Upper lobe of left lung (tissue), 6 donors: ENCODE measurements at regions not wholly inside any gene's neighbourhood (a gene's known extent, or its start where the extent isn't known, plus 50 kb on each side); places are given as distances from the start of the nearest gene placed in this dataset.
A peak's percentile ranks its signal among the peaks of the same experiment; 100 is the strongest.

ENCODE experiments used
- ATAC-seq, 2 donors: fragments of 200-7000 bp; cut with Tn5 transposase; one replicate each; pipeline ENCODE4 v1.9.1; 2022; ENCODE audit warnings: mild to moderate bottlenecking in 2 of 2, moderate library complexity in 2 of 2; ENCODE audit not compliant: low FRiP score in 2 of 2
- DNase-seq, 2 donors: peaks; one replicate each; pipeline ENCODE4 v3.0.0-alpha.2; 2019 to 2020
- H3K27ac ChIP-seq, 4 donors: fragments of 200-600 bp; sonication (generic); one replicate each; pipeline ENCODE4 v1.5.1; 2016 to 2019
- H3K27me3 ChIP-seq, 4 donors: fragments of 200-600 bp; sonication (generic); one replicate each; pipeline ENCODE4 v1.5.1; 2017 to 2019
- H3K36me3 ChIP-seq, 4 donors: fragments of 200-600 bp; sonication (generic); one replicate each; pipeline ENCODE4 v1.5.1; 2016 to 2019
- H3K4me1 ChIP-seq, 4 donors: fragments of 200-600 bp; sonication (generic); one replicate each; pipeline ENCODE4 v1.5.1; 2018 to 2019
- H3K4me3 ChIP-seq, 4 donors: fragments of 200-600 bp; sonication (generic); one replicate each; pipeline ENCODE4 v1.5.1; 2017 to 2019; ENCODE audit warnings: mild to moderate bottlenecking in 2 of 4, moderate library complexity in 1 of 4
- H3K9me3 ChIP-seq, 4 donors: fragments of 200-600 bp; sonication (generic); one replicate each; pipeline ENCODE4 v1.5.1; 2018 to 2019
- EP300 ChIP-seq, 4 donors: sonication (generic); formaldehyde crosslinking; IDR thresholded peaks; one replicate each; pipeline ENCODE4 v1.5.1; 2017; ENCODE audit warnings: antibody characterized with exemption in 4 of 4, control low read depth in 2 of 4
- POLR2A ChIP-seq, 4 donors: fragments of 450-650 bp; IDR thresholded peaks; one replicate each; pipeline ENCODE4 v1.5.1; 2016 to 2017; ENCODE audit warnings: antibody characterized with exemption in 4 of 4, mild to moderate bottlenecking in 2 of 4
- POLR2AphosphoS5 ChIP-seq, 2 donors: sonication (generic); formaldehyde crosslinking; IDR thresholded peaks; one replicate each; pipeline ENCODE4 v1.5.1; 2017; ENCODE audit warnings: antibody characterized with exemption in 2 of 2
- WGBS, 2 donors: methylation state at CpG; one replicate each; pipeline ENCODE4 v1.1.5; 2017 to 2018; 5-methylcytosine and 5-hydroxymethylcytosine counted together
- TF ChIP-seq, protein P1 (sequence below), 6 experiments: fragments of 450-650 bp in 4 of 6; fragments of 200-600 bp in 2 of 6; sonication (generic) in 2 of 6; IDR thresholded peaks; one replicate each; pipeline ENCODE4 v1.5.1; 2016 to 2019; ENCODE audit warnings: antibody characterized with exemption in 6 of 6
- donor health status: DM: no; HTN: no; CAD: no; lungs with moderate emphysema.
- donor health status: DM: no; HTN: yes; CAD: no; lungs with severe emphysema.

DNA sequence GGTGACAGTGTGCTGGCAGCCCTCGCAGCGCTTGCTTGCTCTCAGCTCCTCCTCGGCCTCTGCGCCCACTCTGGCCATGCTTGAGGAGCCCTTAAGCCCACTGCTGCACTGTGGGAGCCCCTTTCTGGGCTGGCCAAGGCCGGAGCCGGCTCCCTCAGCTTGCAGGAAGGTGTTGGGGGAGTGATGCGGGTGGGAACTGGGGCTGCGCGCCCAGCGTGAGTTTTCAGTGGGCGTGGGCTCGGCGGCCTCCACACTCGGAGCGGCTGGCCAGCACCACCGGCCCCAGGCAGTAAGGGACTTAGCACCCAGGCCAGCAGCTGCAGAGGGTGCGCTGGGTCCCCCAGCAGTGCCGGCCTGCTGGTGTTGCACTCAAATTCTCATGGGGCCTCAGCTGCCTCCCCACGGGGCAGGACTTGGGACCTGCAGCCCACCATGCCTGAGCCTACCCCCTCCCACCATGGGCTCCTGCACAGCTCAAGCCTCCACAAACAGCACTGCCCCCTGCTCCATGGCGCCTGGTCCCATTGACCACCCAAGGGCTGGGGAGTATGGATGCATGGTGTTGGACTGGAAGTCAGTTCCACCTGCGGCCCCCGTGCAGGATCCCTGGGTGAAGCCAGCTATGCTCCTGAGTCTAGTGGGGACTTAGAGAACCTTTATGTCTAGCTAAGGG is 223.1 kb upstream of the PTPRD start:
- ATAC-seq, result no peak
- no peaks in the 10 kb centered on the region for H3K4me1 ChIP-seq
- WGBS, 2 donors, result 91 to 95% methylated on average over 18 to 22 of the region's 22 CpGs
- H3K36me3 ChIP-seq, result no peaks in the 10 kb centered on the region
- no peaks in the 10 kb centered on the region for H3K27me3 ChIP-seq
- TF ChIP-seq, protein P1, sequence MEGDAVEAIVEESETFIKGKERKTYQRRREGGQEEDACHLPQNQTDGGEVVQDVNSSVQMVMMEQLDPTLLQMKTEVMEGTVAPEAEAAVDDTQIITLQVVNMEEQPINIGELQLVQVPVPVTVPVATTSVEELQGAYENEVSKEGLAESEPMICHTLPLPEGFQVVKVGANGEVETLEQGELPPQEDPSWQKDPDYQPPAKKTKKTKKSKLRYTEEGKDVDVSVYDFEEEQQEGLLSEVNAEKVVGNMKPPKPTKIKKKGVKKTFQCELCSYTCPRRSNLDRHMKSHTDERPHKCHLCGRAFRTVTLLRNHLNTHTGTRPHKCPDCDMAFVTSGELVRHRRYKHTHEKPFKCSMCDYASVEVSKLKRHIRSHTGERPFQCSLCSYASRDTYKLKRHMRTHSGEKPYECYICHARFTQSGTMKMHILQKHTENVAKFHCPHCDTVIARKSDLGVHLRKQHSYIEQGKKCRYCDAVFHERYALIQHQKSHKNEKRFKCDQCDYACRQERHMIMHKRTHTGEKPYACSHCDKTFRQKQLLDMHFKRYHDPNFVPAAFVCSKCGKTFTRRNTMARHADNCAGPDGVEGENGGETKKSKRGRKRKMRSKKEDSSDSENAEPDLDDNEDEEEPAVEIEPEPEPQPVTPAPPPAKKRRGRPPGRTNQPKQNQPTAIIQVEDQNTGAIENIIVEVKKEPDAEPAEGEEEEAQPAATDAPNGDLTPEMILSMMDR (IDR thresholded peaks at IDR 0.05), result no peak
- TF ChIP-seq POLR2A (IDR thresholded peaks at IDR 0.05), result no peak
- no peak for TF ChIP-seq POLR2AphosphoS5 (IDR thresholded peaks at IDR 0.05)
- TF ChIP-seq EP300 (IDR thresholded peaks at IDR 0.05), result no peak
- peak in 1 of 2 donors; percentile 71 for DNase-seq
- H3K9me3 ChIP-seq, result no peaks in the 10 kb centered on the region
- H3K27ac ChIP-seq, result no peak overlapping the region
- H3K4me3 ChIP-seq, result no peak overlapping the region

- 33 to 38% methylated on average over 3 of the region's 3 CpGs for WGBS, 2 donors
- Histone ChIP-seq H3K27me3 (no peaks in the 10 kb centered on the region), H3K27ac (no peak overlapping the region), H3K36me3 (no peaks in the 10 kb centered on the region), H3K4me1 (no peaks in the 10 kb centered on the region), H3K4me3 (no peak overlapping the region), H3K9me3 (peaks cover 0 to 4% (median 0%) of the 10 kb centered on the region in 4 donors)
- ATAC-seq (no peak), DNase-seq (no peak)
- TF ChIP-seq POLR2A (IDR thresholded peaks at IDR 0.05) (no peak), EP300 (IDR thresholded peaks at IDR 0.05) (no peak), POLR2AphosphoS5 (IDR thresholded peaks at IDR 0.05) (no peak)
- TF ChIP-seq, protein P1 (IDR thresholded peaks at IDR 0.05), result no peak
Observed at GRCh38 chr9:10843151-10843550, 230.3 kb upstream of the PTPRD start.

DNA sequence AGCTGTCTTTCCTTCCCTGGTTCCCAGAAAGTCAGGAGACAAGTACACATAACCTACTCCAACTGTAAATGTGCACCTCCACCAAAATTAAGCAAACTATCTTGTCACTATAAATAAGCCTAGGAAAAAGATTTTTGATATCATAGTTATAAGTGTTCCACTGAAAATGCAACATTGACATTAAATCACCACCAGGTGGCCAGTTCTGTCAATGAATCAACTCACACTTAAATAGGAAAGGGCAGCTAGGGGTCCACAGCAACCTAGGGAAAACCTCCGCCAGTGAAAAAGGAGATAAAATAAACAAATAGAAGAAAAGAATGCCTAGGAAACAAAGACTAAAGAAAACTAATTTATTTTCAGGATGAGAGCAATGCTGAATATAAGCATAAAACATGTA is 243.0 kb upstream of the PTPRD start:
- H3K36me3 ChIP-seq, result no peaks in the 10 kb centered on the region
- H3K27me3 ChIP-seq, result no peaks in the 10 kb centered on the region
- TF ChIP-seq POLR2AphosphoS5 (IDR thresholded peaks at IDR 0.05), result no peak
- TF ChIP-seq, protein P1 (IDR thresholded peaks at IDR 0.05), result peak in 2 of 6 experiments; percentile 24 to 32
- H3K9me3 ChIP-seq, result no peaks in the 10 kb centered on the region
- ATAC-seq (no peak), DNase-seq (no peak)
- H3K27ac ChIP-seq, result no peak overlapping the region
- H3K4me3 ChIP-seq, result no peak overlapping the region
- no peaks in the 10 kb centered on the region for H3K4me1 ChIP-seq
- WGBS, 2 donors, result 31 to 50% methylated on average over 1 of the region's 1 CpG

DNA sequence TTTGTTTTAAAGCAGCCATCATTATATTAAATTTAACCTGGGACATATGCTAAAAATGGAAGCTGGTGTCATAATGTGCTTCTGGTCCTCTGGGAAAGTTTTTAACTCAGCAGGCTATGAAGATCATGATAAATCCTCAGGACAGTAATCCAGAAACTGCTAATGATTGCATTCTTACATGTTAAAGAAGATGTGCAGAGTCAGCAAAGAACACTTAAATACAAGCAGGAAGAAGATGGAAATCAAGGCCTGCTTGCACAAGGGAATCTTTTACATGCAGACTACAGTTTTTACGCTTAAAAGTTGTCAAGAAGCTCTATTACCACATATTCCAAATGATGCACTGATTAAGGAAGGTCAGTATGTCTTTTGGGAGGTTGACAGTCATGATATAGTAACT is 246.0 kb upstream of the PTPRD start:
- Histone ChIP-seq H3K36me3 (no peaks in the 10 kb centered on the region), H3K9me3 (no peaks in the 10 kb centered on the region), H3K4me3 (no peak overlapping the region), H3K4me1 (no peaks in the 10 kb centered on the region), H3K27ac (no peak overlapping the region), H3K27me3 (no peaks in the 10 kb centered on the region)
- ATAC-seq (no peak), DNase-seq (no peak)
- 81 to 83% methylated on average over 1 of the region's 1 CpG for WGBS, 2 donors
- TF ChIP-seq EP300 (IDR thresholded peaks at IDR 0.05), result no peak
- no peak for TF ChIP-seq POLR2A (IDR thresholded peaks at IDR 0.05)
- TF ChIP-seq, protein P1 (IDR thresholded peaks at IDR 0.05), result no peak
- TF ChIP-seq POLR2AphosphoS5 (IDR thresholded peaks at IDR 0.05), result no peak

DNA sequence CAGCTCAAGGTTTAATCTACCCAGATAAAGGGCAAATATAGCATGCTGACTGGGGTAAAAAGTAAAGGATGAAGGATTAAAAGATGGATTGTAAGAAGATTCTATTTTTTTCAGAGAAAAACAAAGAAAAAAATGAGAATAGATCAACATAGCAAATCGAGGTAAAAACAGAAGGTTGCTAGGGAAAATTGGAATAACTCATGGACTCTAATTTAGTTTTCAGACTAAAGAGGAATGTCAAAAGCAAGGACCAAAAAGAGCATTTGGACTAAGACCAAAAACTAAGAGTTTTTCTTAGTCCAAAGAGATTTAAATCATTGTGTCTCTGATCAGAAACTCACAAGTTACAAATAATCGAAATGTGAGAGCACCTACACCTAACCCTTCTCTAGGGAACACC is 250.7 kb upstream of the PTPRD start:
- Histone ChIP-seq H3K27me3 (no peaks in the 10 kb centered on the region), H3K4me1 (no peaks in the 10 kb centered on the region), H3K9me3 (no peaks in the 10 kb centered on the region), H3K27ac (no peak overlapping the region), H3K4me3 (no peak overlapping the region), H3K36me3 (no peaks in the 10 kb centered on the region)
- TF ChIP-seq EP300 (IDR thresholded peaks at IDR 0.05), result no peak
- TF ChIP-seq POLR2A (IDR thresholded peaks at IDR 0.05), result no peak
- no peak for TF ChIP-seq POLR2AphosphoS5 (IDR thresholded peaks at IDR 0.05)
- TF ChIP-seq, protein P1 (IDR thresholded peaks at IDR 0.05), result no peak
- WGBS, 2 donors, result 68 to 77% methylated on average over 2 of the region's 2 CpGs
- ATAC-seq, result no peak
- no peak for DNase-seq
